MM.1S (cell line): ENCODE measurements at regions not wholly inside any gene's neighbourhood (a gene's known extent, or its start where the extent isn't known, plus 50 kb on each side); places are given as distances from the start of the nearest gene placed in this dataset.

ENCODE experiments used
- DNase-seq: peaks from one replicate; pipeline ENCODE4 v3.0.0-alpha.2; 2015
- H2AFZ ChIP-seq: fragments of 300-600 bp; sonication (generic); 2 replicates; pipeline ENCODE4 v1.6.0; 2016; ENCODE audit warnings: antibody characterized with exemption, low read length
- H3F3A ChIP-seq: fragments of 300-600 bp; sonication (generic); 2 replicates; pipeline ENCODE4 v1.6.1; 2016; ENCODE audit warnings: mild to moderate bottlenecking, antibody characterized with exemption, low read length, moderate library complexity, mixed read lengths; ENCODE audit not compliant: insufficient read depth
- H3K27ac ChIP-seq: fragments of 300-600 bp; sonication (generic); 2 replicates; pipeline ENCODE4 v1.5.1; 2016; ENCODE audit warnings: mild to moderate bottlenecking, low read length
- H3K27me3 ChIP-seq: fragments of 300-600 bp; sonication (generic); replicated peaks from 2 replicates; pipeline ENCODE4 v1.6.0; 2016; ENCODE audit warnings: low read length; ENCODE audit not compliant: insufficient read depth
- H3K36me3 ChIP-seq: fragments of 300-600 bp; sonication (generic); replicated peaks from 2 replicates; pipeline ENCODE4 v1.6.1; 2016; ENCODE audit warnings: mild to moderate bottlenecking, low read length, mixed read lengths; ENCODE audit not compliant: insufficient read depth
- H3K4me1 ChIP-seq: fragments of 300-600 bp; sonication (generic); 2 replicates; pipeline ENCODE4 v1.6.1; 2016; ENCODE audit warnings: low read length, mixed read lengths
- H3K4me2 ChIP-seq: fragments of 300-600 bp; sonication (generic); 2 replicates; pipeline ENCODE4 v1.6.0; 2016; ENCODE audit warnings: low read depth, low read length
- H3K4me3 ChIP-seq: fragments of 300-600 bp; sonication (generic); 2 replicates; pipeline ENCODE4 v1.5.1; 2016; ENCODE audit warnings: low read length, mixed read lengths
- H3K79me2 ChIP-seq: fragments of 300-600 bp; sonication (generic); 2 replicates; pipeline ENCODE4 v1.6.1; 2016; ENCODE audit warnings: mixed run types, low read length, mixed read lengths
- H3K9ac ChIP-seq: fragments of 300-600 bp; sonication (generic); 2 replicates; pipeline ENCODE4 v1.6.1; 2016; ENCODE audit warnings: low read length, mixed read lengths
- H3K9me2 ChIP-seq: fragments of 300-600 bp; sonication (generic); replicated peaks from 2 replicates; pipeline ENCODE4 v1.6.1; 2016; ENCODE audit warnings: mild to moderate bottlenecking, low read length, mixed read lengths; ENCODE audit not compliant: insufficient read depth
- H3K9me3 ChIP-seq: fragments of 300-600 bp; sonication (generic); replicated peaks from 2 replicates; pipeline ENCODE4 v1.6.1; 2016; ENCODE audit warnings: mild to moderate bottlenecking, low read length, mixed read lengths; ENCODE audit not compliant: insufficient read depth
- H4K20me1 ChIP-seq: fragments of 300-600 bp; sonication (generic); 2 replicates; pipeline ENCODE4 v1.6.1; 2016; ENCODE audit warnings: mild to moderate bottlenecking, low read length, moderate library complexity, mixed read lengths; ENCODE audit not compliant: insufficient read depth
- CTCF ChIP-seq: fragments of 300-600 bp; sonication (generic); IDR thresholded peaks from 2 replicates; pipeline ENCODE4 v1.5.1; 2016; ENCODE audit warnings: antibody characterized with exemption, low read length, mixed read lengths
- EZH2 ChIP-seq: fragments of 300-600 bp; sonication (generic); optimal IDR thresholded peaks from 2 replicates; pipeline ENCODE3; 2017; ENCODE audit warnings: low read depth, mild to moderate bottlenecking, antibody characterized with exemption, low read length, mixed read lengths
- EZH2phosphoT487 ChIP-seq: fragments of 300-600 bp; sonication (generic); IDR thresholded peaks from 2 replicates; pipeline ENCODE4 v1.6.1; 2018; ENCODE audit warnings: antibody characterized with exemption, low read length

GRCh38 chr2:191554240-191554639 is 123.7 kb upstream of the NABP1 start:
- no peaks in the 10 kb centered on the region for H3K27me3 ChIP-seq
- no peak for DNase-seq
- no peak overlapping the region for H2AFZ ChIP-seq
- no peaks in the 10 kb centered on the region for H3K9me2 ChIP-seq
- no peak overlapping the region for H3K27ac ChIP-seq
- no peaks in the 10 kb centered on the region for H3K36me3 ChIP-seq
- no peak overlapping the region for H3K9ac ChIP-seq
- H3K79me2 ChIP-seq, result no peaks in the 10 kb centered on the region
- H3K4me2 ChIP-seq, result no peak overlapping the region
- TF ChIP-seq EZH2phosphoT487 (no peak), CTCF (no peak), EZH2 (no peak)
- no peaks in the 10 kb centered on the region for H3K9me3 ChIP-seq
- H3K4me3 ChIP-seq, result no peak overlapping the region
- no peaks in the 10 kb centered on the region for H3F3A ChIP-seq
- no peaks in the 10 kb centered on the region for H3K4me1 ChIP-seq
- no peaks in the 10 kb centered on the region for H4K20me1 ChIP-seq

- H3K9me3 ChIP-seq, result no peaks in the 10 kb centered on the region
- DNase-seq, result peak; percentile 83
- H3K9me2 ChIP-seq, result no peaks in the 10 kb centered on the region
- no peaks in the 10 kb centered on the region for H3K79me2 ChIP-seq
- no peak overlapping the region for H2AFZ ChIP-seq
- H3K36me3 ChIP-seq, result no peaks in the 10 kb centered on the region
- peak overlapping the region; percentile 5; the same call in 1 of the 2 replicates for H3K4me2 ChIP-seq
- no peaks in the 10 kb centered on the region for H3K27me3 ChIP-seq
- no peaks in the 10 kb centered on the region for H3K4me1 ChIP-seq
- H3F3A ChIP-seq, result no peaks in the 10 kb centered on the region
- H4K20me1 ChIP-seq, result no peaks in the 10 kb centered on the region
- no peak overlapping the region for H3K4me3 ChIP-seq
- H3K9ac ChIP-seq, result no peak overlapping the region
- TF ChIP-seq CTCF (peak; percentile 71), EZH2 (no peak)
- no peak overlapping the region for H3K27ac ChIP-seq
Observed at GRCh38 chr2:191555092-191555742, 122.7 kb upstream of the NABP1 start.

GRCh38 chr2:191556463-191556862 is 121.5 kb upstream of the NABP1 start:
- DNase-seq, result no peak
- no peak overlapping the region for H2AFZ ChIP-seq
- no peaks in the 10 kb centered on the region for H3K36me3 ChIP-seq
- no peak overlapping the region for H3K4me3 ChIP-seq
- TF ChIP-seq EZH2phosphoT487 (no peak), CTCF (no peak), EZH2 (no peak)
- no peak overlapping the region for H3K27ac ChIP-seq
- H3F3A ChIP-seq, result no peaks in the 10 kb centered on the region
- H4K20me1 ChIP-seq, result no peaks in the 10 kb centered on the region
- no peaks in the 10 kb centered on the region for H3K79me2 ChIP-seq
- no peaks in the 10 kb centered on the region for H3K9me3 ChIP-seq
- no peak overlapping the region for H3K4me2 ChIP-seq
- no peaks in the 10 kb centered on the region for H3K9me2 ChIP-seq
- no peaks in the 10 kb centered on the region for H3K27me3 ChIP-seq
- no peaks in the 10 kb centered on the region for H3K4me1 ChIP-seq
- H3K9ac ChIP-seq, result no peak overlapping the region
